ENCODE measurements at regions not wholly inside any gene's neighbourhood (a gene's known extent, or its start where the extent isn't known, plus 50 kb on each side); places are given as distances from the start of the nearest gene placed in this dataset.

GRCh38 chr15:96538491-96538890 is 208.0 kb downstream of the NR2F2 start:
- Mint-ChIP-seq H3K4me3 (no peak overlapping the region), H3K9me3 (no peaks in the 10 kb centered on the region), H3K27me3 (no peaks in the 10 kb centered on the region), H3K4me1 (no peaks in the 10 kb centered on the region), H3K27ac (no peak overlapping the region), H3K36me3 (ENCODE audit: low read depth) (no peaks in the 10 kb centered on the region)
- DNase-seq = no peak
- ChIA-PET POLR2A (no interaction called here), CTCF (no interaction called here)

GRCh38 chr15:96540283-96540682 is 209.8 kb downstream of the NR2F2 start:
- no peaks in the 10 kb centered on the region for H3K36me3 Mint-ChIP-seq (ENCODE audit: low read depth)
- ChIA-PET POLR2A (no interaction called here), CTCF (no interaction called here)
- no peaks in the 10 kb centered on the region for H3K27me3 Mint-ChIP-seq
- DNase-seq = no peak
- H3K27ac Mint-ChIP-seq = no peak overlapping the region
- H3K9me3 Mint-ChIP-seq = no peaks in the 10 kb centered on the region
- no peak overlapping the region for H3K4me3 Mint-ChIP-seq
- no peaks in the 10 kb centered on the region for H3K4me1 Mint-ChIP-seq

DNA sequence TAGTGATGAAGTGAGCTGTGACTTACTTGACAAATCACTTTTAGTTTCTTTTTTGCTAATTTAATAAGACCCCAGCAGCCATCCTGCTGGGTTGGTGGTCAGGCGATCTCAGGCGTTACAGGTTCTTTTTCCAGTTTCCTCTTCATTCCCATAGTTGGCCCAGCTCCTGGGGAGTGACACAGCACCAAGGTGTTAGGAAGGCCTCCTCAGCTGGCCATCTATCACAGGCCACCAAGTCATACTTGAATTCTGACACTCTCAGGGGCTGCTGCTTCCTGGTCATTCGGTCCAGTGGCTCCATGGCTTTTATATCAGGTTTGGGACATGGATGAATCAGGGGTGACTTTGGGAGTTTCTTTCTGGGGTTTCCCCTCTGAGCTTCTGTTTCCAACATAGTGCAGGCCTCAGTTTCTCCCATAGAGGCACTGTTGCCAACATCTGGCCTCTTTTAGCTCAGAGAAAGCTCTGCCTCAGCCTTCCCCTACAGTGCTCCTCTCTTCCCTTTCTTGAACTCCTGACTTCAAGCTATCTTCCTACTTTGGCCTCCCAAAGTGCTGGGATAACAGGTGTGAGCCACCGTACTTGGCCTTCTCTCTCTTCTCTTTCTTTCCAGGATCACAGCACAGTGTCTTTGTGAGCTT is 211.8 kb downstream of the NR2F2 start:
- H3K9me3 Mint-ChIP-seq = no peaks in the 10 kb centered on the region
- ChIA-PET POLR2A (no interaction called here), CTCF (no interaction called here)
- no peaks in the 10 kb centered on the region for H3K4me1 Mint-ChIP-seq
- no peak overlapping the region for H3K27ac Mint-ChIP-seq
- H3K4me3 Mint-ChIP-seq = no peak overlapping the region
- no peaks in the 10 kb centered on the region for H3K36me3 Mint-ChIP-seq (ENCODE audit: low read depth)
- no peaks in the 10 kb centered on the region for H3K27me3 Mint-ChIP-seq
- no peak for DNase-seq

- Mint-ChIP-seq H3K4me3 (no peak overlapping the region), H3K9me3 (no peaks in the 10 kb centered on the region), H3K36me3 (ENCODE audit: low read depth) (no peaks in the 10 kb centered on the region), H3K27me3 (no peaks in the 10 kb centered on the region), H3K27ac (no peak overlapping the region), H3K4me1 (no peaks in the 10 kb centered on the region)
- no peak for DNase-seq
- POLR2A ChIA-PET = no interaction called here
- CTCF ChIA-PET = no interaction called here
These were observed 213.8 kb downstream of the NR2F2 start for GRCh38 chr15:96544162-96544756.

- ChIA-PET CTCF (no interaction called here), POLR2A (no interaction called here)
- no peak overlapping the region for H3K27ac Mint-ChIP-seq
- no peaks in the 10 kb centered on the region for H3K4me1 Mint-ChIP-seq
- H3K27me3 Mint-ChIP-seq = no peaks in the 10 kb centered on the region
- DNase-seq = no peak
- H3K9me3 Mint-ChIP-seq = no peaks in the 10 kb centered on the region
- H3K36me3 Mint-ChIP-seq (ENCODE audit: low read depth) = no peaks in the 10 kb centered on the region
- H3K4me3 Mint-ChIP-seq = no peak overlapping the region
These were observed 218.6 kb downstream of the NR2F2 start for GRCh38 chr15:96549136-96549535.

GRCh38 chr15:96551196-96551595 is 220.7 kb downstream of the NR2F2 start:
- Mint-ChIP-seq H3K9me3 (peaks cover 2% of the 10 kb centered on the region), H3K4me3 (no peak overlapping the region), H3K4me1 (no peaks in the 10 kb centered on the region), H3K36me3 (ENCODE audit: low read depth) (no peaks in the 10 kb centered on the region), H3K27ac (no peak overlapping the region), H3K27me3 (no peaks in the 10 kb centered on the region)
- DNase-seq = no peak
- ChIA-PET POLR2A (no interaction called here), CTCF (no interaction called here)

DNA sequence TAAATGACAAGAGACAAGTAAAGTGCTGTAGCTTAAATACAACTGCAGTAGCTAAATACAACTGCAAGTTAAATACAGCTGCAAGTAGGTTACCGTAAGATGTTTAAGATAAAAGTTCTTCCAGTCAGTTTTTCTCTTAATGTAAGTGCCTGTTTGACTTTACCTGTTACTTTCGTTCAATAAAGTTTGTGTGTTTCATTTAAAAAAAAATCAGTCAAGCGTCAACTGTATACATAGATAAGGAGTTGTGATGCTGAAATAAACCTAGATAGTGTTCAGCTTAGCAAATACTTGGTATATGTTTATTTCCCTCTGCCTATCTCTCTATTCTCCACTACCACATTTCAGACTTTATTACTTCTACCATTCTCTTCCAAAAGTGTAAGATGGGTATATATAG is 221.2 kb downstream of the NR2F2 start:
- Mint-ChIP-seq H3K36me3 (ENCODE audit: low read depth) (no peaks in the 10 kb centered on the region), H3K4me1 (no peaks in the 10 kb centered on the region), H3K9me3 (peaks cover 2% of the 10 kb centered on the region), H3K27ac (no peak overlapping the region), H3K4me3 (no peak overlapping the region), H3K27me3 (no peaks in the 10 kb centered on the region)
- DNase-seq = no peak
- ChIA-PET CTCF (no interaction called here), POLR2A (no interaction called here)

GRCh38 chr15:96553006-96553405 is 222.5 kb downstream of the NR2F2 start:
- no peaks in the 10 kb centered on the region for H3K4me1 Mint-ChIP-seq
- H3K9me3 Mint-ChIP-seq = peaks cover 2% of the 10 kb centered on the region
- ChIA-PET POLR2A (no interaction called here), CTCF (no interaction called here)
- H3K36me3 Mint-ChIP-seq (ENCODE audit: low read depth) = no peaks in the 10 kb centered on the region
- DNase-seq = no peak
- no peak overlapping the region for H3K4me3 Mint-ChIP-seq
- H3K27me3 Mint-ChIP-seq = no peaks in the 10 kb centered on the region
- H3K27ac Mint-ChIP-seq = no peak overlapping the region

DNA sequence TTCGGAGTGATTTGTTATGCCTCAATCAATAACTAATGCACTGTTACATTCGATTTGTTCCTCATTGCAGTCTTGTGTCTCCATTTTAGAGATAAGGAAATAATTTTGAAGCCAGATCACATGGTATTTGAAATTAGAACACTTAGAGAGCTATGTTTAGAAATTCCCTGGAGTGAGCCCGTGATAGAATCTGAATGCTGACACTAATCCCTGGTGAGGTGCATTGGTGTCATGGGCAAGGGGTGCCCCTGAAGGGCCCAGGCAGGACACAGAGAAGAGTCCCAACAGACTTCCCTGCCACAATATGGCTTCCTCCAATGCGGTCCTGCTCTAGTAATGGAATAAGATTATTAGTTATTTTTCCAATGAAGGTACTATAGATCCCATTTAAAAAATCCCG is 223.0 kb downstream of the NR2F2 start:
- Mint-ChIP-seq H3K36me3 (ENCODE audit: low read depth) (no peaks in the 10 kb centered on the region), H3K4me1 (no peaks in the 10 kb centered on the region), H3K9me3 (peaks cover 2% of the 10 kb centered on the region), H3K4me3 (no peak overlapping the region), H3K27ac (no peak overlapping the region), H3K27me3 (no peaks in the 10 kb centered on the region)
- POLR2A ChIA-PET = no interaction called here
- DNase-seq = no peak
- CTCF ChIA-PET = no interaction called here

- POLR2A ChIA-PET = no interaction called here
- no peaks in the 10 kb centered on the region for H3K27me3 Mint-ChIP-seq
These were observed 223.4 kb downstream of the NR2F2 start for GRCh38 chr15:96553931-96554330.

DNA sequence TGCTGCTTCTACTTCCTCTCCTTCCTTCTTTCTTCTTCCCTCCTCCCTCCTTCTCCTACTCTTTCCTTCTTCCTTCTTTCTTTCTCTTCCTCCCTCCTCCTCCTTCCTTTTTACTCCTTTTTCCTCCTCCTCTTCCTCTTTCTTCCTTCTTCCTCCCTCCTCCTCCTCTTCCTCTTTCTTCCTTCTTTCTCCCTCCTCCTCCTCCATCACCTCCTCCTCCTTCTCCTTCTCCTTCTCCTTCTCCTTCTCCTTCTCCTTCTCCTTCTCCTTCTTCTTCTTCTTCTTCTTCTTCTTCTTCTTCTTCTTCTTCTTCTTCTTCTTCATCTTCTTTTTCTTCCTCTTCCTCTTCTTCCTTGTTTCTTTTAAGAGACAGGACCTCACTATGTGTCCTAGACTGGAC is 224.0 kb downstream of the NR2F2 start:
- ChIA-PET POLR2A (no interaction called here), CTCF (interaction anchor here (0.6 kb wide), 1 partner anchor 125 kb away, joined by 5 read pairs; no protein-coding TSS in a partner anchor)

More at GRCh38 chr15:96553931-96554330, 223.4 kb downstream of the NR2F2 start:
- Mint-ChIP-seq H3K36me3 (ENCODE audit: low read depth) (no peaks in the 10 kb centered on the region), H3K27ac (no peak overlapping the region), H3K9me3 (peaks cover 2% of the 10 kb centered on the region), H3K4me1 (no peaks in the 10 kb centered on the region), H3K4me3 (no peak overlapping the region)
- no peak for DNase-seq
- CTCF ChIA-PET = interaction anchor here (0.6 kb wide), 1 partner anchor 124 kb away, joined by 5 read pairs; no protein-coding TSS in a partner anchor

DNA sequence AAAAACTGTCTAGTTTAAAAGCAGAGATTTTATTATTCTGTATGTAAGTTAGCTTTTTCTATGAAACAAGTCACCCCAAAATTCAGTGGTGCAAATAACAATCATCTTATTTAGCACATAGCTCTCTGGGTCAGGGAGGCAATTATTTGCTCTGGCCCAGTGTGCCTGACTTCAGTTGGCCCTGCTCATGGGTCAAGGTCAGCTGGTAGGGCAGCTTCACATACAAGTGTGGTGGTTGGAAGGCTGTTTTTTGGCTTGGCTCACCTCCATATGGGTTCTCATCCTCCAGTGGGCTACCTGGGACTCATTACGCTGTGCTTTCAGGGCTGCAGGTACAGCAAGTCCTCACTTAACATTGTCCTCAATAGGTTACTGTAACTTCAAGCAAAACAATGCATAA is 228.6 kb downstream of the NR2F2 start:
- H3K4me3 Mint-ChIP-seq = no peak overlapping the region
- peaks cover 5% of the 10 kb centered on the region for H3K9me3 Mint-ChIP-seq
- CTCF ChIA-PET = no interaction called here
- H3K27ac Mint-ChIP-seq = no peak overlapping the region
- POLR2A ChIA-PET = no interaction called here
- no peaks in the 10 kb centered on the region for H3K36me3 Mint-ChIP-seq (ENCODE audit: low read depth)
- DNase-seq = no peak
- no peaks in the 10 kb centered on the region for H3K27me3 Mint-ChIP-seq
- no peaks in the 10 kb centered on the region for H3K4me1 Mint-ChIP-seq

More for the DNA sequence above, 224.0 kb downstream of the NR2F2 start:
- H3K27ac Mint-ChIP-seq = no peak overlapping the region
- H3K9me3 Mint-ChIP-seq = peaks cover 2% of the 10 kb centered on the region
- no peaks in the 10 kb centered on the region for H3K36me3 Mint-ChIP-seq (ENCODE audit: low read depth)
- DNase-seq = no peak
- H3K4me1 Mint-ChIP-seq = no peaks in the 10 kb centered on the region
- H3K27me3 Mint-ChIP-seq = no peaks in the 10 kb centered on the region
- H3K4me3 Mint-ChIP-seq = no peak overlapping the region

DNA sequence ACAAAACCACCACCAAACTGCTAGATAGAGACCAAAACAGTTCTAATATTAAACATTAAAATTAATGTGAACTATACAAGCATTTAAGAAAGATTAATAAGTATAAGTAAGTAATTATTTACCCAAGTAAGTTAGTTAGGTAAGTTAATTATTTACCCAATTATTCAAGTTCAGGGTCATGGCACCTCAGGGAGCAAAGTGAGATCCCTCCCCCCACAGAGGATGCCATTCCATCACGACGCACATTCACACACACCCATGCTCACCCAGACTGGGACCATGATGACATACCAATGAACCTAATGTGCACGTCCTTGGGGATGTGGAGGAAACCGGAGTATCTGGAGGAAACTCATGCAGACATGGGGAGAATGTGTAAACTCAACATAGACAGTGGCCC is 229.1 kb downstream of the NR2F2 start:
- no peaks in the 10 kb centered on the region for H3K27me3 Mint-ChIP-seq
- no peaks in the 10 kb centered on the region for H3K4me1 Mint-ChIP-seq
- H3K9me3 Mint-ChIP-seq = peaks cover 5% of the 10 kb centered on the region
- H3K4me3 Mint-ChIP-seq = no peak overlapping the region
- no peak for DNase-seq
- no peak overlapping the region for H3K27ac Mint-ChIP-seq
- ChIA-PET CTCF (no interaction called here), POLR2A (no interaction called here)
- H3K36me3 Mint-ChIP-seq (ENCODE audit: low read depth) = no peaks in the 10 kb centered on the region

- no peak overlapping the region for H3K27ac Mint-ChIP-seq
- no peaks in the 10 kb centered on the region for H3K4me1 Mint-ChIP-seq
- no peaks in the 10 kb centered on the region for H3K36me3 Mint-ChIP-seq (ENCODE audit: low read depth)
- H3K9me3 Mint-ChIP-seq = peaks cover 5% of the 10 kb centered on the region
- ChIA-PET POLR2A (no interaction called here), CTCF (no interaction called here)
- H3K4me3 Mint-ChIP-seq = no peak overlapping the region
- H3K27me3 Mint-ChIP-seq = no peaks in the 10 kb centered on the region
- DNase-seq = no peak
These were observed 229.9 kb downstream of the NR2F2 start for GRCh38 chr15:96560246-96560895.
